H1 (cell line): ENCODE measurements at regions not wholly inside any gene's neighbourhood (a gene's known extent, or its start where the extent isn't known, plus 50 kb on each side); places are given as distances from the start of the nearest gene placed in this dataset.

Experiments used
- CTCF ChIA-PET: fragments of 300-600 bp; sonication (Branson Sonifier 250); formaldehyde crosslinking; loops from one replicate; lab custom pipeline; 2021; ENCODE audit not compliant: partially characterized antibody; lab: Charles Lee
- POLR2A ChIA-PET: fragments of 300-600 bp; sonication (Branson Sonifier 250); formaldehyde crosslinking; loops from one replicate; lab custom pipeline; 2021; ENCODE audit warnings: inconsistent platforms; ENCODE audit not compliant: partially characterized antibody; lab: Charles Lee
- DNase-seq, 2 experiments: peaks; one replicate each; pipeline versions ENCODE4 v3.0.0 to v3.0.0-alpha.2; 2010 to 2022; ENCODE audit warnings: low spot score in 2 of 2, low read depth in 1 of 2, mixed read lengths in 1 of 2
- FAIRE-seq: peaks from 2 replicates; lab custom pipeline; 2011; peaks lifted over from hg19 to GRCh38; lab: Jason Lieb, UNC
- H2AFZ ChIP-seq: 2 replicates; pipeline ENCODE4 v1.8.1; 2012; ENCODE audit warnings: low read length, inconsistent platforms
- H2AK5ac ChIP-seq: 2 replicates; pipeline ENCODE4 v1.6.1; 2013; ENCODE audit warnings: low read depth, low read length
- H2BK120ac ChIP-seq: replicated peaks from 2 replicates; pipeline ENCODE3; 2013; ENCODE audit warnings: low read depth, low read length, inconsistent platforms
- H2BK12ac ChIP-seq: 2 replicates; pipeline ENCODE4 v1.6.1; 2013; ENCODE audit warnings: low read depth, low read length
- H2BK15ac ChIP-seq: 2 replicates; pipeline ENCODE4 v1.6.1; 2013; ENCODE audit warnings: low read length
- H2BK20ac ChIP-seq: 2 replicates; pipeline ENCODE4 v1.6.1; 2013; ENCODE audit warnings: low read length
- H2BK5ac ChIP-seq: 2 replicates; pipeline ENCODE4 v1.6.1; 2013; ENCODE audit warnings: low read depth, low read length
- H3K14ac ChIP-seq: 2 replicates; pipeline ENCODE4 v1.6.1; 2013; ENCODE audit warnings: inconsistent platforms; ENCODE audit not compliant: insufficient read length
- H3K18ac ChIP-seq: 2 replicates; pipeline ENCODE4 v1.6.1; 2013; ENCODE audit warnings: low read length; ENCODE audit errors: extremely low read depth
- H3K23ac ChIP-seq: 2 replicates; pipeline ENCODE4 v1.6.1; 2013; ENCODE audit warnings: inconsistent platforms; ENCODE audit not compliant: insufficient read length
- H3K23me2 ChIP-seq: 2 replicates; pipeline ENCODE4 v1.6.1; 2013; ENCODE audit warnings: low read depth, low read length
- H3K27ac ChIP-seq: 2 replicates; pipeline ENCODE4 v1.6.1; 2011; ENCODE audit warnings: low read depth, low read length, inconsistent platforms
- H3K27me3 ChIP-seq, 4 experiments: replicated peaks in 1 of 4; 1 replicate in 1 of 4; 2 replicates in 3 of 4; pipeline versions ENCODE4 v1.6.1 to v1.8.1; 2011 to 2013; ENCODE audit warnings: low read length in 3 of 4, mild to moderate bottlenecking in 3 of 4, inconsistent platforms in 2 of 4, mixed read lengths in 2 of 4, moderate library complexity in 1 of 4; ENCODE audit not compliant: control insufficient read depth in 3 of 4, insufficient read depth in 3 of 4; ENCODE audit errors: extremely low read depth in 1 of 4
- H3K36me3 ChIP-seq, 4 experiments: 2 replicates each; pipeline versions ENCODE4 v1.6.1 to v1.8.1; 2011 to 2013; ENCODE audit warnings: mild to moderate bottlenecking in 4 of 4, low read length in 3 of 4, moderate library complexity in 2 of 4, control low read depth in 1 of 4, inconsistent platforms in 1 of 4; ENCODE audit not compliant: insufficient read depth in 4 of 4, control insufficient read depth in 2 of 4
- H3K4ac ChIP-seq: replicated peaks from 2 replicates; pipeline ENCODE3; 2013; ENCODE audit warnings: low read length, low read depth, mixed read lengths, inconsistent platforms; ENCODE audit not compliant: insufficient read length
- H3K4me1 ChIP-seq, 4 experiments: replicated peaks in 1 of 4; 1 replicate in 1 of 4; 2 replicates in 3 of 4; pipeline versions ENCODE4 v1.6.1 to v1.8.1; 2011 to 2013; ENCODE audit warnings: low read length in 3 of 4, inconsistent platforms in 2 of 4, mixed read lengths in 1 of 4; ENCODE audit not compliant: insufficient read depth in 4 of 4, control insufficient read depth in 3 of 4
- H3K4me2 ChIP-seq, 2 experiments: 2 replicates each; pipeline versions ENCODE4 v1.6.1 to v1.8.1; 2011 to 2013; ENCODE audit warnings: low read depth in 2 of 2, low read length in 2 of 2, control low read depth in 1 of 2, inconsistent platforms in 1 of 2, mild to moderate bottlenecking in 1 of 2; ENCODE audit not compliant: insufficient read depth in 1 of 2
- H3K4me3 ChIP-seq, 4 experiments: fragments of 200-600, 300-600 bp in 1 of 4; sonication (generic), shearing (Covaris generic), sonication (Bioruptor Twin) in 1 of 4; 2 replicates each; pipeline versions ENCODE4 v1.5.1 to v1.8.1; 2011 to 2016; ENCODE audit warnings: low read length in 4 of 4, low read depth in 3 of 4, control low read depth in 2 of 4, inconsistent platforms in 2 of 4, mild to moderate bottlenecking in 2 of 4, mixed read lengths in 1 of 4, moderate library complexity in 1 of 4; ENCODE audit not compliant: insufficient read depth in 2 of 4; ENCODE audit errors: extremely low read depth in 1 of 4
- H3K56ac ChIP-seq: replicated peaks from 2 replicates; pipeline ENCODE3; 2013; ENCODE audit warnings: low read depth, mild to moderate bottlenecking, mixed read lengths, low read length, inconsistent platforms; ENCODE audit not compliant: insufficient read length
- H3K79me1 ChIP-seq: 2 replicates; pipeline ENCODE4 v1.6.1; 2013; ENCODE audit warnings: low read depth, low read length, control low read depth
- H3K79me2 ChIP-seq, 2 experiments: 2 replicates each; pipeline versions ENCODE4 v1.6.1 to v1.8.1; 2012 to 2013; ENCODE audit warnings: low read length in 2 of 2, mild to moderate bottlenecking in 2 of 2, inconsistent platforms in 1 of 2; ENCODE audit not compliant: insufficient read depth in 2 of 2, control insufficient read depth in 1 of 2
- H3K9ac ChIP-seq, 4 experiments: replicated peaks in 1 of 4; 1 replicate in 1 of 4; 2 replicates in 3 of 4; pipeline versions ENCODE4 v1.6.1 to v1.8.1; 2011 to 2013; ENCODE audit warnings: low read depth in 3 of 4, low read length in 3 of 4, control low read depth in 2 of 4, mild to moderate bottlenecking in 2 of 4, moderate library complexity in 2 of 4, inconsistent platforms in 1 of 4; ENCODE audit errors: extremely low read depth in 1 of 4
- H3K9me3 ChIP-seq, 2 experiments: 2 replicates each; pipeline versions ENCODE4 v1.6.1 to v1.8.1; 2012 to 2013; ENCODE audit warnings: mild to moderate bottlenecking in 2 of 2, moderate library complexity in 2 of 2, control low read depth in 1 of 2, inconsistent platforms in 1 of 2, low read depth in 1 of 2, low read length in 1 of 2, mixed read lengths in 1 of 2; ENCODE audit not compliant: insufficient read depth in 2 of 2
- H4K20me1 ChIP-seq, 2 experiments: replicated peaks in 1 of 2; 2 replicates each; pipeline versions ENCODE3 to v1.8.1; 2011 to 2013; ENCODE audit warnings: inconsistent platforms in 2 of 2, low read length in 2 of 2, mild to moderate bottlenecking in 1 of 2; ENCODE audit not compliant: insufficient read depth in 2 of 2, control insufficient read depth in 1 of 2
- H4K5ac ChIP-seq: 2 replicates; pipeline ENCODE4 v1.6.1; 2013; ENCODE audit warnings: low read length, low read depth, mixed read lengths, inconsistent platforms; ENCODE audit not compliant: insufficient read length
- H4K8ac ChIP-seq: 2 replicates; pipeline ENCODE4 v1.8.0; 2013; ENCODE audit warnings: mild to moderate bottlenecking, moderate library complexity, low read length, inconsistent platforms; ENCODE audit not compliant: insufficient read depth; ENCODE audit errors: extremely low read depth
- H4K91ac ChIP-seq: replicated peaks from 2 replicates; pipeline ENCODE3; 2013; ENCODE audit warnings: low read length, mixed read lengths, inconsistent platforms; ENCODE audit not compliant: insufficient read length
- ASH2L ChIP-seq: fragments of 200-600, 300-600 bp; sonication (generic); IDR thresholded peaks from one replicate; pipeline ENCODE4 v1.7.1; 2017; ENCODE audit warnings: low read length
- ATF2 ChIP-seq: IDR thresholded peaks from 2 replicates; pipeline ENCODE4 v1.6.1; 2012; ENCODE audit warnings: low read length, inconsistent platforms
- ATF3 ChIP-seq: IDR thresholded peaks from 2 replicates; pipeline ENCODE4 v1.6.1; 2011; ENCODE audit warnings: low read depth, mild to moderate bottlenecking, low read length; ENCODE audit not compliant: insufficient read depth
- BACH1 ChIP-seq: IDR thresholded peaks from 2 replicates; pipeline ENCODE4 v1.6.1; 2012; ENCODE audit warnings: low read length, improper control_type of control experiment
- CTBP2 ChIP-seq: IDR thresholded peaks from 2 replicates; pipeline ENCODE4 v1.7.0; 2011; ENCODE audit warnings: borderline replicate concordance, mild to moderate bottlenecking, moderate library complexity, mixed read lengths, low read length; ENCODE audit not compliant: insufficient read depth, insufficient read length
- E2F6 ChIP-seq: IDR thresholded peaks from 2 replicates; pipeline ENCODE4 v1.6.1; 2012; ENCODE audit warnings: inconsistent platforms
- EGR1 ChIP-seq: IDR thresholded peaks from 2 replicates; pipeline ENCODE4 v1.6.1; 2011; ENCODE audit warnings: low read depth, low read length, borderline replicate concordance
- SUZ12 ChIP-seq: fragments of 200-600 bp; sonication (generic); IDR thresholded peaks from 2 replicates; pipeline ENCODE4 v1.6.1; 2012; ENCODE audit warnings: mild to moderate bottlenecking, inconsistent platforms, low read length, moderate library complexity, mixed read lengths
- TBP ChIP-seq: IDR thresholded peaks from 2 replicates; pipeline ENCODE4 v1.6.1; 2011; ENCODE audit warnings: low read depth, low read length, improper control_type of control experiment
- YY1 ChIP-seq: IDR thresholded peaks from 2 replicates; pipeline ENCODE4 v1.6.1; 2011; ENCODE audit warnings: low read depth, mild to moderate bottlenecking, low read length
- WGBS, 2 experiments: shearing (Covaris generic) in 1 of 2; methylation state at CpG; one replicate each; pipeline versions ENCODE4 v1.1.6 to v1.1.7; 2013 to 2015; ENCODE audit warnings: low lambda C conversion rate in 2 of 2, mixed read lengths in 2 of 2, inconsistent platforms in 1 of 2, low coverage in 1 of 2, missing lambda C conversion rate in 1 of 2; ENCODE audit not compliant: insufficient replicate concordance in 2 of 2, insufficient coverage in 1 of 2, insufficient read length in 1 of 2; ENCODE audit errors: extremely low coverage in 1 of 2, missing lambda C conversion rate in 1 of 2; 5-methylcytosine and 5-hydroxymethylcytosine counted together

- Histone ChIP-seq H4K5ac (no peak overlapping the region), H3K27me3 (no peaks in the 10 kb centered on the region), H3K79me1 (no peaks in the 10 kb centered on the region), H3K18ac (no peak overlapping the region), H2BK12ac (no peak overlapping the region), H3K23ac (no peak overlapping the region), H2BK20ac (no peak overlapping the region), H4K91ac (no peak overlapping the region), H3K4me1 (no peaks in the 10 kb centered on the region), H3K4me3 (no peak overlapping the region), H4K20me1 (peaks cover 0 to 2% of the 10 kb centered on the region in 2 experiments), H2BK5ac (no peak overlapping the region), H4K8ac (no peak overlapping the region), H3K27ac (no peak overlapping the region), H3K36me3 (peaks cover 0 to 15% (median 4%) of the 10 kb centered on the region in 4 experiments; a peak in 5 of 8 replicates), H2AK5ac (no peak overlapping the region), H2BK15ac (no peak overlapping the region), H2BK120ac (no peak overlapping the region), H3K79me2 (no peaks in the 10 kb centered on the region), H3K4me2 (no peak overlapping the region), H3K4ac (no peak overlapping the region), H3K14ac (no peak overlapping the region), H3K56ac (no peak overlapping the region), H3K23me2 (no peaks in the 10 kb centered on the region), H2AFZ (no peak overlapping the region), H3K9me3 (no peaks in the 10 kb centered on the region), H3K9ac (no peak overlapping the region)
- no peak for TF ChIP-seq E2F6
- TF ChIP-seq YY1: no peak
- TF ChIP-seq ATF2: no peak
- TF ChIP-seq ATF3: no peak
- TF ChIP-seq EGR1: no peak
- TF ChIP-seq TBP: no peak
- no peak for TF ChIP-seq CTBP2
- TF ChIP-seq BACH1: no peak
- TF ChIP-seq SUZ12: no peak
- no peak for TF ChIP-seq ASH2L
- no peak for DNase-seq
- ChIA-PET CTCF (interaction anchor here (0.6 to 1.5 kb wide), 3 partner anchors 9 to 198 kb away, joined by 3 read pairs; no protein-coding TSS in a partner anchor), POLR2A (interaction anchor here (1.6 kb wide), 1 partner anchor 9 kb away, joined by 6 read pairs; no protein-coding TSS in a partner anchor)
- no peak for FAIRE-seq
- 94% methylated on average over 3 of the region's 3 CpGs; no CpG with 5 or more reads in 1 of the 2 experiments for WGBS, 2 experiments
These were observed 64.8 kb upstream of the ZNF281 start for GRCh38 chr1:200474633-200475032.
